ENCODE measurements at regions not wholly inside any gene's neighbourhood (a gene's known extent, or its start where the extent isn't known, plus 50 kb on each side); places are given as distances from the start of the nearest gene placed in this dataset.

DNA sequence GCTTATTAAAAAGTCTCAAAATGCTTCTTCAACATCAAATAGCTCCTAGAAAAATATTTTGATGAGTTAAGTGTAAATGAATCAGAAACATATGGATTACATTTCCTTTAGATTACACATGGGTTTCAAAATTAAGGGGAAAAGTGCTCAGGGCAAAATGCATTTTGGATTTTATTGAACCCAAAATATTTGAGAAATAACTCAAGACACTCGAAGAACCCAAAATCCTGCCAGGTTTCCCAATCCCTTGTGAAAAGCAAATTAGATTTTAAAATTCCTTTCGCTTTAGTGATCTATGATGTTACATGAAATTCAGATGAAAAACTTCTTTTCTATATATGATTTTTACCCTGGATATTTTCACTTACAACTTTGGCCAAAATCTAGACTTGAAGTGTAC lies 847.4 kb upstream of the SOX9 start:
- no peaks in the 10 kb centered on the region for H3K36me3 ChIP-seq (ENCODE audit: control insufficient read depth in 2 of 2, extremely low read depth in 1 of 2, insufficient read depth in 2 of 2, low read length in 2 of 2)
- no peak overlapping the region for H3K4me3 ChIP-seq (ENCODE audit: control insufficient read depth in 2 of 3, extremely low read depth in 1 of 3, insufficient read depth in 2 of 3, low read depth in 1 of 3, low read length in 3 of 3)
- H3K27ac ChIP-seq (ENCODE audit: control insufficient read depth, insufficient read depth, low read length): no peak overlapping the region
- H3K9me1 ChIP-seq (ENCODE audit: control insufficient read depth, extremely low read depth, insufficient read depth, low read length): no peaks in the 10 kb centered on the region
- dilution Hi-C loops (cut with MboI; ENCODE audit: extremely low pct_ligation_motif_present, low sequenced_read_pairs): no loop called here
- TF ChIP-seq, protein P1, sequence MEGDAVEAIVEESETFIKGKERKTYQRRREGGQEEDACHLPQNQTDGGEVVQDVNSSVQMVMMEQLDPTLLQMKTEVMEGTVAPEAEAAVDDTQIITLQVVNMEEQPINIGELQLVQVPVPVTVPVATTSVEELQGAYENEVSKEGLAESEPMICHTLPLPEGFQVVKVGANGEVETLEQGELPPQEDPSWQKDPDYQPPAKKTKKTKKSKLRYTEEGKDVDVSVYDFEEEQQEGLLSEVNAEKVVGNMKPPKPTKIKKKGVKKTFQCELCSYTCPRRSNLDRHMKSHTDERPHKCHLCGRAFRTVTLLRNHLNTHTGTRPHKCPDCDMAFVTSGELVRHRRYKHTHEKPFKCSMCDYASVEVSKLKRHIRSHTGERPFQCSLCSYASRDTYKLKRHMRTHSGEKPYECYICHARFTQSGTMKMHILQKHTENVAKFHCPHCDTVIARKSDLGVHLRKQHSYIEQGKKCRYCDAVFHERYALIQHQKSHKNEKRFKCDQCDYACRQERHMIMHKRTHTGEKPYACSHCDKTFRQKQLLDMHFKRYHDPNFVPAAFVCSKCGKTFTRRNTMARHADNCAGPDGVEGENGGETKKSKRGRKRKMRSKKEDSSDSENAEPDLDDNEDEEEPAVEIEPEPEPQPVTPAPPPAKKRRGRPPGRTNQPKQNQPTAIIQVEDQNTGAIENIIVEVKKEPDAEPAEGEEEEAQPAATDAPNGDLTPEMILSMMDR (optimal IDR thresholded peaks at IDR 0.05 in 1 of 3, IDR thresholded peaks at IDR 0.05 in 1 of 3, conservative IDR thresholded peaks at IDR 0.05 in 1 of 3; ENCODE audit: extremely low read depth in 1 of 3, insufficient read depth in 2 of 3, low read length in 3 of 3): no peak
- no peak for TF ChIP-seq EZH2 (IDR thresholded peaks at IDR 0.05; ENCODE audit: low read length)
- no peak overlapping the region for H3K9ac ChIP-seq (ENCODE audit: control insufficient read depth, extremely low read depth, insufficient read depth, low read length)
- H4K20me1 ChIP-seq (ENCODE audit: control insufficient read depth, extremely low read depth, insufficient read depth, low read length): no peaks in the 10 kb centered on the region
- no peaks in the 10 kb centered on the region for H3K9me3 ChIP-seq (ENCODE audit: control insufficient read depth, low read depth, low read length)
- H3K79me2 ChIP-seq (ENCODE audit: control insufficient read depth, insufficient read depth, low read length): no peaks in the 10 kb centered on the region
- FAIRE-seq: no peak
- H2AFZ ChIP-seq (ENCODE audit: control insufficient read depth, low read length): no peak overlapping the region
- H3K4me1 ChIP-seq (ENCODE audit: control insufficient read depth, extremely low read depth, insufficient read depth, low read length): no peaks in the 10 kb centered on the region
- no peak for DNase-seq (ENCODE audit: low read depth, low spot score)
- no peak overlapping the region for H3K4me2 ChIP-seq (ENCODE audit: control insufficient read depth, extremely low read depth, insufficient read depth, low read depth, low read length)
- H3K27me3 ChIP-seq (ENCODE audit: control insufficient read depth, extremely low read depth, insufficient read depth, low read length): no peaks in the 10 kb centered on the region

DNA sequence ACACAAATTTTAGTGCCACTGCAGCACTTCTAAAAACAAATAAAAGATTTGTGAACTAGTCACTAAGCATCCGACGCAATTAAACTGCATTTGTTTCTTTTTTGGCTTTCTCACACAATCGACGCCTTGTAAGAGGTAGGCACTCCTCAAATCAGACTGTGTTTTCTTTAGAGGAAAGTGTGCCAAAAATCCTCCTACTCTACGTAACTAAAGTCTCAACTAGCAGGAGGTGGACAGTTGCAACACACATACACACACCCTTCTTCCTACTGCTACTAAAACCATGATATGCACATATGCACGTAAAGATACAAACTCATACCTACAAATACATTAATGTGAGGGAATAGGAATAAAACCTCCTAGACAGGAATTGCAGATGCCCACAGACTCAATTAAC lies 844.7 kb upstream of the SOX9 start:
- Histone ChIP-seq H2AFZ (ENCODE audit: control insufficient read depth, low read length) (no peak overlapping the region), H3K9me1 (ENCODE audit: control insufficient read depth, extremely low read depth, insufficient read depth, low read length) (no peaks in the 10 kb centered on the region), H3K9me3 (ENCODE audit: control insufficient read depth, low read depth, low read length) (no peaks in the 10 kb centered on the region), H3K36me3 (ENCODE audit: control insufficient read depth in 2 of 2, extremely low read depth in 1 of 2, insufficient read depth in 2 of 2, low read length in 2 of 2) (no peaks in the 10 kb centered on the region), H3K27ac (ENCODE audit: control insufficient read depth, insufficient read depth, low read length) (no peak overlapping the region), H3K4me1 (ENCODE audit: control insufficient read depth, extremely low read depth, insufficient read depth, low read length) (no peaks in the 10 kb centered on the region), H3K79me2 (ENCODE audit: control insufficient read depth, insufficient read depth, low read length) (no peaks in the 10 kb centered on the region), H3K9ac (ENCODE audit: control insufficient read depth, extremely low read depth, insufficient read depth, low read length) (no peak overlapping the region), H4K20me1 (ENCODE audit: control insufficient read depth, extremely low read depth, insufficient read depth, low read length) (no peaks in the 10 kb centered on the region), H3K4me2 (ENCODE audit: control insufficient read depth, extremely low read depth, insufficient read depth, low read depth, low read length) (no peak overlapping the region), H3K27me3 (ENCODE audit: control insufficient read depth, extremely low read depth, insufficient read depth, low read length) (no peaks in the 10 kb centered on the region), H3K4me3 (ENCODE audit: control insufficient read depth in 2 of 3, extremely low read depth in 1 of 3, insufficient read depth in 2 of 3, low read depth in 1 of 3, low read length in 3 of 3) (no peak overlapping the region)
- DNase-seq (ENCODE audit: low read depth, low spot score): no peak
- TF ChIP-seq EZH2 (IDR thresholded peaks at IDR 0.05; ENCODE audit: low read length): no peak
- TF ChIP-seq, protein P1 (optimal IDR thresholded peaks at IDR 0.05 in 1 of 3, IDR thresholded peaks at IDR 0.05 in 1 of 3, conservative IDR thresholded peaks at IDR 0.05 in 1 of 3; ENCODE audit: extremely low read depth in 1 of 3, insufficient read depth in 2 of 3, low read length in 3 of 3): no peak
- dilution Hi-C loops (cut with MboI; ENCODE audit: extremely low pct_ligation_motif_present, low sequenced_read_pairs): no loop called here
- no peak for FAIRE-seq

All from keratinocyte (primary cell).